H1 (cell line): ENCODE measurements at regions not wholly inside any gene's neighbourhood (a gene's known extent, or its start where the extent isn't known, plus 50 kb on each side); places are given as distances from the start of the nearest gene placed in this dataset.

ENCODE experiments used
- CTCF ChIA-PET: fragments of 300-600 bp; sonication (Branson Sonifier 250); formaldehyde crosslinking; loops from one replicate; lab custom pipeline; 2021; ENCODE audit not compliant: partially characterized antibody; lab: Charles Lee
- POLR2A ChIA-PET: fragments of 300-600 bp; sonication (Branson Sonifier 250); formaldehyde crosslinking; loops from one replicate; lab custom pipeline; 2021; ENCODE audit warnings: inconsistent platforms; ENCODE audit not compliant: partially characterized antibody; lab: Charles Lee
- DNase-seq, 2 experiments: peaks; one replicate each; pipeline versions ENCODE4 v3.0.0 to v3.0.0-alpha.2; 2010 to 2022; ENCODE audit warnings: low spot score in 2 of 2, low read depth in 1 of 2, mixed read lengths in 1 of 2
- FAIRE-seq: peaks from 2 replicates; lab custom pipeline; 2011; peaks lifted over from hg19 to GRCh38; lab: Jason Lieb, UNC
- H2AFZ ChIP-seq: 2 replicates; pipeline ENCODE4 v1.8.1; 2012; ENCODE audit warnings: low read length, inconsistent platforms
- H2AK5ac ChIP-seq: 2 replicates; pipeline ENCODE4 v1.6.1; 2013; ENCODE audit warnings: low read depth, low read length
- H2BK120ac ChIP-seq: replicated peaks from 2 replicates; pipeline ENCODE3; 2013; ENCODE audit warnings: low read depth, low read length, inconsistent platforms
- H2BK12ac ChIP-seq: 2 replicates; pipeline ENCODE4 v1.6.1; 2013; ENCODE audit warnings: low read depth, low read length
- H2BK15ac ChIP-seq: 2 replicates; pipeline ENCODE4 v1.6.1; 2013; ENCODE audit warnings: low read length
- H2BK20ac ChIP-seq: 2 replicates; pipeline ENCODE4 v1.6.1; 2013; ENCODE audit warnings: low read length
- H2BK5ac ChIP-seq: 2 replicates; pipeline ENCODE4 v1.6.1; 2013; ENCODE audit warnings: low read depth, low read length
- H3K14ac ChIP-seq: 2 replicates; pipeline ENCODE4 v1.6.1; 2013; ENCODE audit warnings: inconsistent platforms; ENCODE audit not compliant: insufficient read length
- H3K18ac ChIP-seq: 2 replicates; pipeline ENCODE4 v1.6.1; 2013; ENCODE audit warnings: low read length; ENCODE audit errors: extremely low read depth
- H3K23ac ChIP-seq: 2 replicates; pipeline ENCODE4 v1.6.1; 2013; ENCODE audit warnings: inconsistent platforms; ENCODE audit not compliant: insufficient read length
- H3K23me2 ChIP-seq: 2 replicates; pipeline ENCODE4 v1.6.1; 2013; ENCODE audit warnings: low read depth, low read length
- H3K27ac ChIP-seq: 2 replicates; pipeline ENCODE4 v1.6.1; 2011; ENCODE audit warnings: low read depth, low read length, inconsistent platforms
- H3K27me3 ChIP-seq, 4 experiments: replicated peaks in 1 of 4; 1 replicate in 1 of 4; 2 replicates in 3 of 4; pipeline versions ENCODE4 v1.6.1 to v1.8.1; 2011 to 2013; ENCODE audit warnings: low read length in 3 of 4, mild to moderate bottlenecking in 3 of 4, inconsistent platforms in 2 of 4, mixed read lengths in 2 of 4, moderate library complexity in 1 of 4; ENCODE audit not compliant: control insufficient read depth in 3 of 4, insufficient read depth in 3 of 4; ENCODE audit errors: extremely low read depth in 1 of 4
- H3K36me3 ChIP-seq, 4 experiments: 2 replicates each; pipeline versions ENCODE4 v1.6.1 to v1.8.1; 2011 to 2013; ENCODE audit warnings: mild to moderate bottlenecking in 4 of 4, low read length in 3 of 4, moderate library complexity in 2 of 4, control low read depth in 1 of 4, inconsistent platforms in 1 of 4; ENCODE audit not compliant: insufficient read depth in 4 of 4, control insufficient read depth in 2 of 4
- H3K4ac ChIP-seq: replicated peaks from 2 replicates; pipeline ENCODE3; 2013; ENCODE audit warnings: low read length, low read depth, mixed read lengths, inconsistent platforms; ENCODE audit not compliant: insufficient read length
- H3K4me1 ChIP-seq, 4 experiments: replicated peaks in 1 of 4; 1 replicate in 1 of 4; 2 replicates in 3 of 4; pipeline versions ENCODE4 v1.6.1 to v1.8.1; 2011 to 2013; ENCODE audit warnings: low read length in 3 of 4, inconsistent platforms in 2 of 4, mixed read lengths in 1 of 4; ENCODE audit not compliant: insufficient read depth in 4 of 4, control insufficient read depth in 3 of 4
- H3K4me2 ChIP-seq, 2 experiments: 2 replicates each; pipeline versions ENCODE4 v1.6.1 to v1.8.1; 2011 to 2013; ENCODE audit warnings: low read depth in 2 of 2, low read length in 2 of 2, control low read depth in 1 of 2, inconsistent platforms in 1 of 2, mild to moderate bottlenecking in 1 of 2; ENCODE audit not compliant: insufficient read depth in 1 of 2
- H3K4me3 ChIP-seq, 4 experiments: fragments of 200-600, 300-600 bp in 1 of 4; sonication (generic), shearing (Covaris generic), sonication (Bioruptor Twin) in 1 of 4; 2 replicates each; pipeline versions ENCODE4 v1.5.1 to v1.8.1; 2011 to 2016; ENCODE audit warnings: low read length in 4 of 4, low read depth in 3 of 4, control low read depth in 2 of 4, inconsistent platforms in 2 of 4, mild to moderate bottlenecking in 2 of 4, mixed read lengths in 1 of 4, moderate library complexity in 1 of 4; ENCODE audit not compliant: insufficient read depth in 2 of 4; ENCODE audit errors: extremely low read depth in 1 of 4
- H3K56ac ChIP-seq: replicated peaks from 2 replicates; pipeline ENCODE3; 2013; ENCODE audit warnings: low read depth, mild to moderate bottlenecking, mixed read lengths, low read length, inconsistent platforms; ENCODE audit not compliant: insufficient read length
- H3K79me1 ChIP-seq: 2 replicates; pipeline ENCODE4 v1.6.1; 2013; ENCODE audit warnings: low read depth, low read length, control low read depth
- H3K79me2 ChIP-seq, 2 experiments: 2 replicates each; pipeline versions ENCODE4 v1.6.1 to v1.8.1; 2012 to 2013; ENCODE audit warnings: low read length in 2 of 2, mild to moderate bottlenecking in 2 of 2, inconsistent platforms in 1 of 2; ENCODE audit not compliant: insufficient read depth in 2 of 2, control insufficient read depth in 1 of 2
- H3K9ac ChIP-seq, 4 experiments: replicated peaks in 1 of 4; 1 replicate in 1 of 4; 2 replicates in 3 of 4; pipeline versions ENCODE4 v1.6.1 to v1.8.1; 2011 to 2013; ENCODE audit warnings: low read depth in 3 of 4, low read length in 3 of 4, control low read depth in 2 of 4, mild to moderate bottlenecking in 2 of 4, moderate library complexity in 2 of 4, inconsistent platforms in 1 of 4; ENCODE audit errors: extremely low read depth in 1 of 4
- H3K9me3 ChIP-seq, 2 experiments: 2 replicates each; pipeline versions ENCODE4 v1.6.1 to v1.8.1; 2012 to 2013; ENCODE audit warnings: mild to moderate bottlenecking in 2 of 2, moderate library complexity in 2 of 2, control low read depth in 1 of 2, inconsistent platforms in 1 of 2, low read depth in 1 of 2, low read length in 1 of 2, mixed read lengths in 1 of 2; ENCODE audit not compliant: insufficient read depth in 2 of 2
- H4K20me1 ChIP-seq, 2 experiments: replicated peaks in 1 of 2; 2 replicates each; pipeline versions ENCODE3 to v1.8.1; 2011 to 2013; ENCODE audit warnings: inconsistent platforms in 2 of 2, low read length in 2 of 2, mild to moderate bottlenecking in 1 of 2; ENCODE audit not compliant: insufficient read depth in 2 of 2, control insufficient read depth in 1 of 2
- H4K5ac ChIP-seq: 2 replicates; pipeline ENCODE4 v1.6.1; 2013; ENCODE audit warnings: low read length, low read depth, mixed read lengths, inconsistent platforms; ENCODE audit not compliant: insufficient read length
- H4K8ac ChIP-seq: 2 replicates; pipeline ENCODE4 v1.8.0; 2013; ENCODE audit warnings: mild to moderate bottlenecking, moderate library complexity, low read length, inconsistent platforms; ENCODE audit not compliant: insufficient read depth; ENCODE audit errors: extremely low read depth
- H4K91ac ChIP-seq: replicated peaks from 2 replicates; pipeline ENCODE3; 2013; ENCODE audit warnings: low read length, mixed read lengths, inconsistent platforms; ENCODE audit not compliant: insufficient read length
- BACH1 ChIP-seq: IDR thresholded peaks from 2 replicates; pipeline ENCODE4 v1.6.1; 2012; ENCODE audit warnings: low read length, improper control_type of control experiment
- CHD1 ChIP-seq: IDR thresholded peaks from 2 replicates; pipeline ENCODE4 v1.6.1; 2012; ENCODE audit warnings: low read depth, low read length, improper control_type of control experiment
- EP300 ChIP-seq, 2 experiments: IDR thresholded peaks; 1 replicate in 1 of 2; 2 replicates in 1 of 2; pipeline ENCODE4 v1.6.1; 2011 to 2012; ENCODE audit warnings: low read depth in 2 of 2, low read length in 2 of 2, mild to moderate bottlenecking in 2 of 2, borderline replicate concordance in 1 of 2, inconsistent platforms in 1 of 2, moderate library complexity in 1 of 2
- JUN ChIP-seq: IDR thresholded peaks from 2 replicates; pipeline ENCODE4 v1.6.1; 2011; ENCODE audit warnings: low read depth, mild to moderate bottlenecking, improper control_type of control experiment, low read length
- RBBP5 ChIP-seq: IDR thresholded peaks from 2 replicates; pipeline ENCODE4 v1.7.1; 2012; ENCODE audit warnings: low read depth, mild to moderate bottlenecking, inconsistent platforms, low read length, moderate library complexity, borderline replicate concordance
- RXRA ChIP-seq: IDR thresholded peaks from 2 replicates; pipeline ENCODE4 v1.6.1; 2011; ENCODE audit warnings: low read depth, mild to moderate bottlenecking, low read length, moderate library complexity; ENCODE audit not compliant: insufficient read depth
- SAP30 ChIP-seq: fragments of 300-600 bp; sonication (generic); IDR thresholded peaks from 2 replicates; pipeline ENCODE4 v1.7.1; 2012; ENCODE audit warnings: low read length, moderate library complexity, mild to moderate bottlenecking, inconsistent platforms; ENCODE audit not compliant: insufficient read depth, insufficient replicate concordance
- SP2 ChIP-seq: IDR thresholded peaks from 2 replicates; pipeline ENCODE4 v1.6.1; 2012; ENCODE audit warnings: mild to moderate bottlenecking, low read length, inconsistent platforms
- SUZ12 ChIP-seq: fragments of 200-600 bp; sonication (generic); IDR thresholded peaks from 2 replicates; pipeline ENCODE4 v1.6.1; 2012; ENCODE audit warnings: mild to moderate bottlenecking, inconsistent platforms, low read length, moderate library complexity, mixed read lengths
- WGBS, 2 experiments: shearing (Covaris generic) in 1 of 2; methylation state at CpG; one replicate each; pipeline versions ENCODE4 v1.1.6 to v1.1.7; 2013 to 2015; ENCODE audit warnings: low lambda C conversion rate in 2 of 2, mixed read lengths in 2 of 2, inconsistent platforms in 1 of 2, low coverage in 1 of 2, missing lambda C conversion rate in 1 of 2; ENCODE audit not compliant: insufficient replicate concordance in 2 of 2, insufficient coverage in 1 of 2, insufficient read length in 1 of 2; ENCODE audit errors: extremely low coverage in 1 of 2, missing lambda C conversion rate in 1 of 2; 5-methylcytosine and 5-hydroxymethylcytosine counted together

DNA sequence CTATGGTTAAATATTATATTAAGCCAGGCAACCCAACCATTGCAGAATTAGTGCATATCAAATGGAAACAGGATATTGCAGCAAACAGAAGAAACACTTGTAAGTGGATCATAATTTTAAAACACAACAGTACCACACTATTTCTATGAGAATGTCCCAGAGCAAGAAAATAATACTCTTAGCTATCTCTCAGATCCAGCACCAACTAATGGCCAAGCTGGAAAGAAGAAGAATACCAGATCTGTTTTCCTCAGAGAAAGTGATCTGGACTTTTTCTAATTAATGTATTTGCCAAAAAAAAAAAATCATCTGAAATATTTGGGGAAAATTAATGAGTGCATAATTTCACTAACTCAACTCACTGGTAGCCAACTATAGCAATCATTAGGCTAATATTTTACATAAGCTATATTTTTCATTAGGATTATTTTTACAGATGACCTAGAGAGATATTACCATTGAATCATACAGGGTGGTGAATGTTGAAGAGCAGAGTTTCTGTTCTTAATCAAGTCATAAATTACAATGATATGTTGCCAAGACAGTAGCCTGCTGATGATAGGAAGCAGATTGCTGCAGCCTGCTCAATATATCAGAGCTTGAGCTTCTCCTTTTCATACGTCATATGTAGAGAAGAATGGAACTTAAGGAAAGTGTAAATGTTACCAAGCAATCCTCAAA is 995.4 kb upstream of the LRRN3 start:
- H2BK12ac ChIP-seq, result no peak overlapping the region
- no peak overlapping the region for H3K23ac ChIP-seq
- H4K20me1 ChIP-seq, result no peaks in the 10 kb centered on the region
- H3K79me2 ChIP-seq, result no peaks in the 10 kb centered on the region
- no peak overlapping the region for H3K18ac ChIP-seq
- FAIRE-seq (no peak), DNase-seq (no peak)
- POLR2A ChIA-PET, result no interaction called here
- H3K4me2 ChIP-seq, result no peak overlapping the region
- no peak overlapping the region for H3K4ac ChIP-seq
- H3K4me1 ChIP-seq, result no peaks in the 10 kb centered on the region
- H3K79me1 ChIP-seq, result no peaks in the 10 kb centered on the region
- H2AK5ac ChIP-seq, result no peak overlapping the region
- no peak for TF ChIP-seq BACH1
- TF ChIP-seq SUZ12, result no peak
- no peak for TF ChIP-seq SAP30
- TF ChIP-seq SP2, result no peak
- no peak for TF ChIP-seq EP300 (IDR thresholded peaks at IDR 0.05; ENCODE audit: borderline replicate concordance in 1 of 2, low read depth in 2 of 2, low read length in 2 of 2)
- TF ChIP-seq RXRA, result no peak
- TF ChIP-seq CHD1, result no peak
- TF ChIP-seq JUN, result no peak
- TF ChIP-seq RBBP5, result no peak
- H4K8ac ChIP-seq, result no peak overlapping the region
- H3K36me3 ChIP-seq, result no peaks in the 10 kb centered on the region
- no peak overlapping the region for H4K5ac ChIP-seq
- no peak overlapping the region for H3K4me3 ChIP-seq
- no peak overlapping the region for H2BK120ac ChIP-seq
- peaks cover 0 to 5% of the 10 kb centered on the region in 2 experiments; a peak in 1 of 4 replicates for H3K9me3 ChIP-seq
- no peak overlapping the region for H3K27ac ChIP-seq
- no peak overlapping the region for H3K56ac ChIP-seq
- no peaks in the 10 kb centered on the region for H3K23me2 ChIP-seq
- no peak overlapping the region for H2BK5ac ChIP-seq
- H4K91ac ChIP-seq, result no peak overlapping the region
- no peak overlapping the region for H2AFZ ChIP-seq
- H2BK20ac ChIP-seq, result no peak overlapping the region
- WGBS, 2 experiments, result 76% methylated on average over 1 of the region's 1 CpG; no CpG with 5 or more reads in 1 of the 2 experiments
- H3K9ac ChIP-seq, result no peak overlapping the region
- no peaks in the 10 kb centered on the region for H3K27me3 ChIP-seq
- H3K14ac ChIP-seq, result no peak overlapping the region
- CTCF ChIA-PET, result no interaction called here
- no peak overlapping the region for H2BK15ac ChIP-seq
